GM12878 (cell line): ENCODE measurements at regions not wholly inside any gene's neighbourhood (a gene's known extent, or its start where the extent isn't known, plus 50 kb on each side); places are given as distances from the start of the nearest gene placed in this dataset.

Experiments
- ATAC-seq: fragments of 200-7000 bp; cut with Tn5 transposase; 3 replicates; pipeline ENCODE4 v1.9.1; 2020; ENCODE audit warnings: mild to moderate bottlenecking, moderate library complexity
- BruUV-seq: library from RNA; stranded (reverse); fragments of 400-500 nt; replicated peaks from 2 replicates; lab custom pipeline; 2021; lab: Mats Ljungman, UMichigan
- CTCF ChIA-PET: fragments of 300-600 bp; sonication (Branson Sonifier 250); formaldehyde crosslinking; extraction: SDS; loops from one replicate; lab custom pipeline; 2021; ENCODE audit warnings: inconsistent platforms; lab: Yijun Ruan, JAX
- POLR2A ChIA-PET: fragments of 350-600 bp; formaldehyde crosslinking; extraction: SDS; loops from one replicate; lab custom pipeline; 2021; ENCODE audit warnings: inconsistent platforms; lab: Charles Lee
- RAD21 ChIA-PET: fragments of 300-600 bp; sonication (Branson Sonifier 250); formaldehyde crosslinking; loops from one replicate; lab custom pipeline; 2023; ENCODE audit warnings: antibody characterized with exemption; ENCODE audit not compliant: unreplicated experiment; lab: Charles Lee
- SMC1A ChIA-PET: fragments of 300-600 bp; sonication (Branson Sonifier 250); formaldehyde crosslinking; loops from one replicate; lab custom pipeline; 2023; ENCODE audit not compliant: unreplicated experiment, uncharacterized antibody; lab: Charles Lee
- DNase-seq: peaks from one replicate; pipeline ENCODE4 v3.0.0-alpha.2; 2011; ENCODE audit warnings: low read depth, low spot score
- FAIRE-seq: peaks from 3 replicates; lab custom pipeline; 2011; peaks lifted over from hg19 to GRCh38; lab: Jason Lieb, UNC
- H2AFZ ChIP-seq: 2 replicates; pipeline ENCODE4 v1.6.0; 2011; ENCODE audit warnings: low read depth, low read length, control low read depth; ENCODE audit not compliant: control insufficient read depth
- H3K27ac ChIP-seq: 2 replicates; pipeline ENCODE4 v1.5.1; 2011; ENCODE audit warnings: control low read depth; ENCODE audit not compliant: control insufficient read depth, insufficient read depth
- H3K27me3 ChIP-seq, 2 experiments: replicated peaks in 1 of 2; 2 replicates each; pipeline versions ENCODE4 v1.6.0 to v1.6.1; 2011; ENCODE audit warnings: low read length in 1 of 2; ENCODE audit not compliant: control insufficient read depth in 2 of 2, insufficient read depth in 2 of 2
- H3K36me3 ChIP-seq, 2 experiments: 2 replicates each; pipeline ENCODE4 v1.5.1; 2011; ENCODE audit warnings: low read length in 1 of 2; ENCODE audit not compliant: control insufficient read depth in 2 of 2, insufficient read depth in 2 of 2
- H3K4me1 ChIP-seq: 2 replicates; pipeline ENCODE4 v1.6.1; 2011; ENCODE audit warnings: mild to moderate bottlenecking, low read length, moderate library complexity, mixed read lengths; ENCODE audit not compliant: control insufficient read depth, insufficient read depth
- H3K4me2 ChIP-seq: 2 replicates; pipeline ENCODE4 v1.6.0; 2011; ENCODE audit warnings: control low read depth; ENCODE audit not compliant: control insufficient read depth, insufficient read depth
- H3K4me3 ChIP-seq: fragments of 200-600 bp; sonication (generic); 2 replicates; pipeline ENCODE4 v1.5.1; 2016
- H3K79me2 ChIP-seq: 2 replicates; pipeline ENCODE4 v1.6.0; 2011; ENCODE audit warnings: low read length; ENCODE audit not compliant: control insufficient read depth, insufficient read depth
- H3K9ac ChIP-seq: 2 replicates; pipeline ENCODE4 v1.8.0; 2011; ENCODE audit warnings: low read length, control low read depth, mixed read lengths; ENCODE audit not compliant: control insufficient read depth, insufficient read depth
- H3K9me3 ChIP-seq: replicated peaks from 3 replicates; pipeline ENCODE4 v1.5.1; 2011; ENCODE audit warnings: mild to moderate bottlenecking, low read length; ENCODE audit not compliant: control insufficient read depth, insufficient read depth
- H4K20me1 ChIP-seq: 2 replicates; pipeline ENCODE4 v1.6.0; 2011; ENCODE audit not compliant: control insufficient read depth, insufficient read depth
- ATF7 ChIP-seq: fragments of 450-650 bp; IDR thresholded peaks from 2 replicates; pipeline ENCODE4 v1.6.1; 2016; ENCODE audit warnings: low read depth, mild to moderate bottlenecking
- CBX5 ChIP-seq: sonication (generic); IDR thresholded peaks from 2 replicates; pipeline ENCODE4 v1.6.1; 2016; ENCODE audit warnings: low read depth, moderate library complexity, mild to moderate bottlenecking, inconsistent platforms
- CTCF ChIP-seq, 3 experiments: IDR thresholded peaks in 2 of 3; conservative IDR thresholded peaks in 1 of 3; 2 replicates each; pipeline ENCODE4 v1.5.1; 2011; ENCODE audit warnings: low read depth in 3 of 3, low read length in 3 of 3, mild to moderate bottlenecking in 3 of 3, control low read depth in 2 of 3, moderate library complexity in 2 of 3, inconsistent platforms in 1 of 3, mixed read lengths in 1 of 3; ENCODE audit not compliant: control insufficient read depth in 2 of 3, insufficient read depth in 1 of 3; ENCODE audit errors: extremely low read depth in 1 of 3
- FOS ChIP-seq: IDR thresholded peaks from 3 replicates; pipeline ENCODE4 v1.6.1; 2011; ENCODE audit warnings: borderline replicate concordance; ENCODE audit not compliant: insufficient read length; ENCODE audit errors: extremely low read depth
- IKZF2 ChIP-seq, 2 experiments: fragments of 450-650 bp; IDR thresholded peaks; 2 replicates each; pipeline ENCODE4 v1.6.1; 2017; ENCODE audit warnings: mild to moderate bottlenecking in 2 of 2, moderate library complexity in 2 of 2
- LARP7 ChIP-seq: fragments of 450-650 bp; IDR thresholded peaks from 2 replicates; pipeline ENCODE4 v1.6.1; 2017; ENCODE audit warnings: mild to moderate bottlenecking
- NBN ChIP-seq: fragments of 450-650 bp; IDR thresholded peaks from 2 replicates; pipeline ENCODE4 v1.6.1; 2016
- SMARCA5 ChIP-seq: fragments of 450-650 bp; IDR thresholded peaks from 2 replicates; pipeline ENCODE4 v1.6.1; 2017; ENCODE audit warnings: mild to moderate bottlenecking
- SUPT20H ChIP-seq: IDR thresholded peaks from 2 replicates; pipeline ENCODE4 v1.6.1; 2011; ENCODE audit warnings: low read depth, mild to moderate bottlenecking, low read length, moderate library complexity, borderline replicate concordance; ENCODE audit not compliant: control insufficient read depth
- USF1 ChIP-seq: IDR thresholded peaks from 2 replicates; pipeline ENCODE4 v1.6.1; 2011; ENCODE audit warnings: borderline replicate concordance, low read depth, mild to moderate bottlenecking, moderate library complexity, mixed read lengths, low read length; ENCODE audit not compliant: insufficient read depth; ENCODE audit errors: extremely low read length
- YY1 ChIP-seq: IDR thresholded peaks from 2 replicates; pipeline ENCODE4 v1.6.1; 2011; ENCODE audit warnings: low read depth, mild to moderate bottlenecking, low read length
- WGBS: methylation state at CpG from one replicate; pipeline ENCODE4 v1.1.6; 2016; ENCODE audit warnings: low lambda C conversion rate; ENCODE audit not compliant: insufficient replicate concordance, insufficient coverage; ENCODE audit errors: missing lambda C conversion rate; 5-methylcytosine and 5-hydroxymethylcytosine counted together
- in situ Hi-C: fragments of 300-500 bp; cut with MboI; formaldehyde crosslinking; loops from 9 replicates; pipeline ENCODE4 v1.14.3; 2018; ENCODE audit warnings: mixed read lengths
- intact Hi-C: fragments of 100-400 bp; cut with micrococcal nuclease; formaldehyde crosslinking; loops from one replicate; pipeline ENCODE4 v1.14.2; 2022; ENCODE audit not compliant: unreplicated experiment
- TF ChIP-seq, protein P1 (sequence below): IDR thresholded peaks from 2 replicates; pipeline ENCODE4 v1.6.1; 2012; ENCODE audit warnings: low read length, inconsistent platforms
- TF ChIP-seq, protein P2 (sequence below): fragments of 450-650 bp; IDR thresholded peaks from 2 replicates; pipeline ENCODE4 v1.6.1; 2017; ENCODE audit warnings: low read depth, mild to moderate bottlenecking, moderate library complexity

GRCh38 chr6:120854583-120854982, 479.7 kb downstream of the TBC1D32 start:
- Histone ChIP-seq H2AFZ (no peak overlapping the region), H3K9me3 (no peaks in the 10 kb centered on the region), H3K79me2 (no peaks in the 10 kb centered on the region), H3K36me3 (no peaks in the 10 kb centered on the region), H3K4me3 (no peak overlapping the region), H4K20me1 (no peaks in the 10 kb centered on the region), H3K27ac (no peak overlapping the region), H3K4me1 (no peaks in the 10 kb centered on the region), H3K9ac (no peak overlapping the region), H3K4me2 (no peak overlapping the region), H3K27me3 (no peaks in the 10 kb centered on the region)
- in situ Hi-C loops, result no loop called here
- 0 out of 2 replicates have a peak, but pooled peaks have one; percentile 17 for TF ChIP-seq ATF7
- no peak for TF ChIP-seq IKZF2 (IDR thresholded peaks at IDR 0.05)
- RAD21 ChIA-PET, result no interaction called here
- SMC1A ChIA-PET, result no interaction called here
- intact Hi-C loops, result no loop called here
- no TSS peak for BruUV-seq
- DNase-seq (no peak), ATAC-seq (no peak), FAIRE-seq (no peak)
- CTCF ChIA-PET, result no interaction called here
- POLR2A ChIA-PET, result no interaction called here

GRCh38 chr6:120853489-120853888, 480.8 kb downstream of the TBC1D32 start:
- ChIA-PET CTCF (no interaction called here), POLR2A (interaction anchor here (0.5 kb wide), 1 partner anchor 54 kb away, joined by 3 read pairs; no protein-coding TSS in a partner anchor), SMC1A (no interaction called here), RAD21 (no interaction called here)
- Histone ChIP-seq H4K20me1 (no peaks in the 10 kb centered on the region), H3K79me2 (no peaks in the 10 kb centered on the region), H3K36me3 (no peaks in the 10 kb centered on the region), H3K9me3 (no peaks in the 10 kb centered on the region), H3K27ac (no peak overlapping the region), H3K4me3 (no peak overlapping the region), H2AFZ (no peak overlapping the region), H3K4me1 (no peaks in the 10 kb centered on the region), H3K27me3 (no peaks in the 10 kb centered on the region), H3K9ac (no peak overlapping the region), H3K4me2 (no peak overlapping the region)
- intact Hi-C loops, result no loop called here
- TF ChIP-seq NBN, result no peak
- TF ChIP-seq LARP7, result no peak
- no peak for TF ChIP-seq SMARCA5
- no peak for TF ChIP-seq CTCF (IDR thresholded peaks at IDR 0.05 in 2 of 3, conservative IDR thresholded peaks at IDR 0.05 in 1 of 3; ENCODE audit: control insufficient read depth in 2 of 3, extremely low read depth in 1 of 3, insufficient read depth in 1 of 3, low read depth in 3 of 3, low read length in 3 of 3)
- no peak for TF ChIP-seq FOS
- TF ChIP-seq YY1, result no peak
- TF ChIP-seq SUPT20H, result no peak
- no peak for TF ChIP-seq USF1
- TF ChIP-seq, protein P1, sequence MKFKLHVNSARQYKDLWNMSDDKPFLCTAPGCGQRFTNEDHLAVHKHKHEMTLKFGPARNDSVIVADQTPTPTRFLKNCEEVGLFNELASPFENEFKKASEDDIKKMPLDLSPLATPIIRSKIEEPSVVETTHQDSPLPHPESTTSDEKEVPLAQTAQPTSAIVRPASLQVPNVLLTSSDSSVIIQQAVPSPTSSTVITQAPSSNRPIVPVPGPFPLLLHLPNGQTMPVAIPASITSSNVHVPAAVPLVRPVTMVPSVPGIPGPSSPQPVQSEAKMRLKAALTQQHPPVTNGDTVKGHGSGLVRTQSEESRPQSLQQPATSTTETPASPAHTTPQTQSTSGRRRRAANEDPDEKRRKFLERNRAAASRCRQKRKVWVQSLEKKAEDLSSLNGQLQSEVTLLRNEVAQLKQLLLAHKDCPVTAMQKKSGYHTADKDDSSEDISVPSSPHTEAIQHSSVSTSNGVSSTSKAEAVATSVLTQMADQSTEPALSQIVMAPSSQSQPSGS, result no peak
- TF ChIP-seq, protein P2, sequence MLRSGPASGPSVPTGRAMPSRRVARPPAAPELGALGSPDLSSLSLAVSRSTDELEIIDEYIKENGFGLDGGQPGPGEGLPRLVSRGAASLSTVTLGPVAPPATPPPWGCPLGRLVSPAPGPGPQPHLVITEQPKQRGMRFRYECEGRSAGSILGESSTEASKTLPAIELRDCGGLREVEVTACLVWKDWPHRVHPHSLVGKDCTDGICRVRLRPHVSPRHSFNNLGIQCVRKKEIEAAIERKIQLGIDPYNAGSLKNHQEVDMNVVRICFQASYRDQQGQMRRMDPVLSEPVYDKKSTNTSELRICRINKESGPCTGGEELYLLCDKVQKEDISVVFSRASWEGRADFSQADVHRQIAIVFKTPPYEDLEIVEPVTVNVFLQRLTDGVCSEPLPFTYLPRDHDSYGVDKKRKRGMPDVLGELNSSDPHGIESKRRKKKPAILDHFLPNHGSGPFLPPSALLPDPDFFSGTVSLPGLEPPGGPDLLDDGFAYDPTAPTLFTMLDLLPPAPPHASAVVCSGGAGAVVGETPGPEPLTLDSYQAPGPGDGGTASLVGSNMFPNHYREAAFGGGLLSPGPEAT, result no peak
- no peak for TF ChIP-seq CBX5
- no TSS peak for BruUV-seq
- 7% methylated on average over 2 of the region's 2 CpGs for WGBS
- no peak for ATAC-seq
- FAIRE-seq, result no peak
- in situ Hi-C loops, result no loop called here
- DNase-seq, result no peak
